Body of pancreas (tissue), 4 donors: ENCODE measurements at regions not wholly inside any gene's neighbourhood (a gene's known extent, or its start where the extent isn't known, plus 50 kb on each side); places are given as distances from the start of the nearest gene placed in this dataset.

Experiments
- ATAC-seq: fragments of 150-250 bp; one replicate; pipeline ENCODE4 v1.9.1; 2016
- DNase-seq, 4 donors: peaks; one replicate each; pipeline ENCODE4 v3.0.0-alpha.2; 2019
- H3K27ac ChIP-seq, 4 donors: fragments of 200-600 bp; sonication (generic); 1 replicate in 3 of 4; 2 replicates in 1 of 4; pipeline versions ENCODE4 v1.5.1 to v1.6.1; 2016 to 2019; ENCODE audit warnings: mild to moderate bottlenecking in 1 of 4, mixed read lengths in 1 of 4, moderate library complexity in 1 of 4
- H3K27me3 ChIP-seq, 2 donors: fragments of 200-600 bp; sonication (generic); one replicate each; pipeline ENCODE4 v1.6.0; 2016; ENCODE audit warnings: mild to moderate bottlenecking in 1 of 2
- H3K36me3 ChIP-seq, 2 donors: fragments of 200-600 bp; sonication (generic); replicated peaks in 1 of 2; 2 replicates each; pipeline ENCODE4 v1.5.1; 2016; ENCODE audit warnings: low read depth in 2 of 2; ENCODE audit not compliant: insufficient read depth in 1 of 2
- H3K4me1 ChIP-seq: fragments of 200-600 bp; sonication (generic); one replicate; pipeline ENCODE4 v1.6.0; 2016
- H3K4me3 ChIP-seq, 2 donors: fragments of 200-600 bp; sonication (generic); 1 replicate in 1 of 2; 2 replicates in 1 of 2; pipeline ENCODE4 v1.5.1; 2016 to 2019
- H3K9me3 ChIP-seq, 3 donors: fragments of 200-600 bp; sonication (generic); 1 replicate in 2 of 3; 2 replicates in 1 of 3; pipeline ENCODE4 v1.5.1; 2016
- POLR2A ChIP-seq, 3 donors: fragments of 450-650 bp; IDR thresholded peaks; one replicate each; pipeline ENCODE4 v1.6.1; 2016; ENCODE audit warnings: antibody characterized with exemption in 3 of 3, mild to moderate bottlenecking in 2 of 3
- WGBS, 2 donors: methylation state at CpG; one replicate each; pipeline ENCODE4 v1.1.5; 2017; 5-methylcytosine and 5-hydroxymethylcytosine counted together
- intact Hi-C: fragments of 100-400 bp; cut with DNase I; formaldehyde crosslinking; loops from one replicate; pipeline ENCODE4 v1.15.1; 2023
- TF ChIP-seq, protein P1 (sequence below), 7 experiments: fragments of 450-650 bp in 4 of 7; fragments of 200-600 bp in 3 of 7; sonication (generic) in 3 of 7; IDR thresholded peaks; one replicate each; pipeline ENCODE4 v1.5.1; 2016 to 2019; ENCODE audit warnings: antibody characterized with exemption in 7 of 7

DNA sequence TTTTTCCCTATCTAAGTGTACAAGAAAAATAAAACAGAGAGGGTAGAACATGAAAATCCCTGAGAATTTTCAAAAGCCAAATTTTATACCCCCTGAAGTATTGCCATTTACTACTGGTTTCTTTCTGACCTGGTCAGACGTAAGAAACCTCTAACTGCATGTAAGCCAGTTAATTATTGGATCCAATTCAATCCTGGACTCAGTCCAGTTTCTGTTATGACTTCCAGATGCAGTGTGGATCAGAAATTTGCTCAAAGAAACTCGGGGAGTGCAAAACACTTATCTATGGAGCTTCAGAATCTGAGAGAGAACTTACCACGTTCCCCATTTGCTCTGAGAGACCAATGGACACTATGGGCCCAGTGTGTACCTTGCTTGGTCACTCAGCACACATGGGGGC is 383.5 kb downstream of the KLHL4 start:
- Histone ChIP-seq H3K4me3 (no peak overlapping the region), H3K9me3 (no peaks in the 10 kb centered on the region), H3K27me3 (no peaks in the 10 kb centered on the region), H3K4me1 (no peaks in the 10 kb centered on the region), H3K36me3 (no peaks in the 10 kb centered on the region), H3K27ac (no peak overlapping the region)
- WGBS, 2 donors = 36 to 60% methylated on average over 1 to 3 of the region's 3 CpGs
- intact Hi-C loops = no loop called here
- DNase-seq = no peak
- no peak for TF ChIP-seq POLR2A (IDR thresholded peaks at IDR 0.05)
- TF ChIP-seq, protein P1, sequence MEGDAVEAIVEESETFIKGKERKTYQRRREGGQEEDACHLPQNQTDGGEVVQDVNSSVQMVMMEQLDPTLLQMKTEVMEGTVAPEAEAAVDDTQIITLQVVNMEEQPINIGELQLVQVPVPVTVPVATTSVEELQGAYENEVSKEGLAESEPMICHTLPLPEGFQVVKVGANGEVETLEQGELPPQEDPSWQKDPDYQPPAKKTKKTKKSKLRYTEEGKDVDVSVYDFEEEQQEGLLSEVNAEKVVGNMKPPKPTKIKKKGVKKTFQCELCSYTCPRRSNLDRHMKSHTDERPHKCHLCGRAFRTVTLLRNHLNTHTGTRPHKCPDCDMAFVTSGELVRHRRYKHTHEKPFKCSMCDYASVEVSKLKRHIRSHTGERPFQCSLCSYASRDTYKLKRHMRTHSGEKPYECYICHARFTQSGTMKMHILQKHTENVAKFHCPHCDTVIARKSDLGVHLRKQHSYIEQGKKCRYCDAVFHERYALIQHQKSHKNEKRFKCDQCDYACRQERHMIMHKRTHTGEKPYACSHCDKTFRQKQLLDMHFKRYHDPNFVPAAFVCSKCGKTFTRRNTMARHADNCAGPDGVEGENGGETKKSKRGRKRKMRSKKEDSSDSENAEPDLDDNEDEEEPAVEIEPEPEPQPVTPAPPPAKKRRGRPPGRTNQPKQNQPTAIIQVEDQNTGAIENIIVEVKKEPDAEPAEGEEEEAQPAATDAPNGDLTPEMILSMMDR (IDR thresholded peaks at IDR 0.05) = no peak
- ATAC-seq = no peak

DNA sequence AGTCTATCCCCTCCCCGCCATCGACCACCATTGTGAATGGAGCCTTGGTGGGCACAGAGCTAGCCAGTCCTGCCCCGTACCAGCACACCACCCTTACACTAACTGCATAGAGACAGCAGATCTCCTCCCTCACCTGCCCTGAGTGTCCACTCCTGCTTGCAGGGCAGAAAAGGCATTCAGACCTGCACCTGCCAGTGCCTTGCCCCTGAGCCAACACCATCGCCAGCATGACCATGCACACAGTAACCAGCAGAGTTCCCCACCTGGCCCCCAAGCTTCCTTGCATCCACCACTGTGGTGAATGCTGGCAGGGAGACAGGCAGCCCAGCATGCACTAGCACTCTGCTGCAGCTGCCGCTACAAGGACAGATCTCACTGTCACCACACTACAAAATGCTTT is 397.1 kb downstream of the KLHL4 start:
- DNase-seq (no peak), ATAC-seq (no peak)
- H3K36me3 ChIP-seq = no peaks in the 10 kb centered on the region
- no peak overlapping the region for H3K27ac ChIP-seq
- TF ChIP-seq, protein P1 (IDR thresholded peaks at IDR 0.05) = no peak
- TF ChIP-seq POLR2A (IDR thresholded peaks at IDR 0.05) = no peak
- WGBS, 2 donors = 89% methylated on average over 4 of the region's 5 CpGs; no CpG with 5 or more reads in 1 of the 2 donors
- intact Hi-C loops = no loop called here
- H3K27me3 ChIP-seq = no peaks in the 10 kb centered on the region
- no peaks in the 10 kb centered on the region for H3K9me3 ChIP-seq
- H3K4me3 ChIP-seq = no peak overlapping the region
- H3K4me1 ChIP-seq = no peaks in the 10 kb centered on the region

DNA sequence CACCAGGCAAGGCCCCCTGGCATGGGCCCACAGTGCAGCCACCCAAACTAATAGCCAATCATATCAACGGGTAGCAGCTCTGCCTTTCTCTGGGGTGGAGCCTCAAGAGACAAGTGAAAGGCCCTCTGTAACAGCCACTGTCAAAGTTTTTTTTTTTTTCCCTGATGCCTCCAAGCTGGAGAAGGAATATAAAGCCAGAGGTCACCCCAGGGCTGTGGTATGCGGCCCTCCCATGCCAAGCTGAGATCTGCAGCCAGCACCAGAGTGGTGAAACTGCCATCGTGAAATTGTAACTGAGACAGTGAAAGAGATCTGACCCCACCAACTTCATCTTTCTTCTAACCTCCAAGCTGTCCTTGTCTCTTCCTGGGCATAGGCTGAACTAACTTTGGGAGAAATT is 407.0 kb downstream of the KLHL4 start:
- ATAC-seq (no peak), DNase-seq (no peak)
- intact Hi-C loops = no loop called here
- no peak overlapping the region for H3K27ac ChIP-seq
- no peaks in the 10 kb centered on the region for H3K27me3 ChIP-seq
- TF ChIP-seq POLR2A (IDR thresholded peaks at IDR 0.05) = no peak
- TF ChIP-seq, protein P1 (IDR thresholded peaks at IDR 0.05) = no peak
- no peaks in the 10 kb centered on the region for H3K9me3 ChIP-seq
- no peaks in the 10 kb centered on the region for H3K4me1 ChIP-seq
- no peak overlapping the region for H3K4me3 ChIP-seq
- WGBS, 2 donors = 72 to 82% methylated on average over 2 to 3 of the region's 3 CpGs
- H3K36me3 ChIP-seq = no peaks in the 10 kb centered on the region

DNA sequence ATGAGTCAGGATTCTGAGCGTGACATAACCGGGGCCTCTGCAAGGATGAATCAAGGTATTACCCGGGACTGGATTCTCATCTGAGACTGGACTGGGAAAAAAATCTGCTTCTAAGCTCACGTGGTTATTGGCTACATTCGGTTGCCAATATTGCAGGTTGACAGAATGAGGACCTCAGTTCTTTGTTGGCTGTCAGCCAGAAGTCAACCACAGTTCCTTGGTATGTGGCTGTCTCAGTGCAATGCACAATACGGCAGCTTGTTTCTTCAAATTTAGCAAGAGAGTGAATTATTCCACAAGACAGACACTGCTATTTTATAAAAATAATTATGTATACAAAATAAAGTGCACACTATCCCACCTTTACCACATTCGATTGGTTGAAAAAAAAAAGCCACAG is 424.2 kb downstream of the KLHL4 start:
- Histone ChIP-seq H3K4me1 (no peaks in the 10 kb centered on the region), H3K36me3 (no peaks in the 10 kb centered on the region), H3K4me3 (no peak overlapping the region), H3K9me3 (no peaks in the 10 kb centered on the region), H3K27me3 (no peaks in the 10 kb centered on the region), H3K27ac (no peak overlapping the region)
- intact Hi-C loops = no loop called here
- TF ChIP-seq POLR2A (IDR thresholded peaks at IDR 0.05) = no peak
- TF ChIP-seq, protein P1 (IDR thresholded peaks at IDR 0.05) = no peak
- DNase-seq (no peak), ATAC-seq (no peak)
- WGBS, 2 donors = 48 to 62% methylated on average over 7 of the region's 7 CpGs

DNA sequence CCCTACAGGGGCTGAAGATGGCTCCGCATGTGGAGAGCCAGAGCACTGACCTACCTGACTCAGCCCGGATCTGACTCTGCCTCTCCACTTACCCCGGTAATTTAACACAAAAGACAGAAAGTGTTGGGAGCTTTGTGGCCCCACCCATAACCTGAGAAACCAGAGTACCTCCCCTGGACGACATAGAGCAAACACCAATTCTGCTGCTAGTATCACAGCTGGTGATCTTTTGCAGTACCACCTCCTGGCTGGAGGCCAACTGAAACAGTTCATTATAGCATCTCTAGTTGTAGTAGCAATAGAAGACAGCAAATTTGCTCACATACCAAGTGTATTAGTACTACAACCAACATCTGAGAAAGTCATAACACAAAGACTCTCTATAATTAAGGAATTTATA is 443.9 kb downstream of the KLHL4 start:
- H3K36me3 ChIP-seq = no peaks in the 10 kb centered on the region
- no peak overlapping the region for H3K4me3 ChIP-seq
- TF ChIP-seq POLR2A (IDR thresholded peaks at IDR 0.05) = no peak
- TF ChIP-seq, protein P1 (IDR thresholded peaks at IDR 0.05) = no peak
- no peaks in the 10 kb centered on the region for H3K27me3 ChIP-seq
- no peaks in the 10 kb centered on the region for H3K4me1 ChIP-seq
- DNase-seq (no peak), ATAC-seq (no peak)
- H3K9me3 ChIP-seq = no peaks in the 10 kb centered on the region
- WGBS, 2 donors = 0 to 34% methylated on average over 1 to 4 of the region's 4 CpGs
- intact Hi-C loops = no loop called here
- H3K27ac ChIP-seq = no peak overlapping the region
